ENCODE measurements at regions not wholly inside any gene's neighbourhood (a gene's known extent, or its start where the extent isn't known, plus 50 kb on each side); places are given as distances from the start of the nearest gene placed in this dataset.

DNA sequence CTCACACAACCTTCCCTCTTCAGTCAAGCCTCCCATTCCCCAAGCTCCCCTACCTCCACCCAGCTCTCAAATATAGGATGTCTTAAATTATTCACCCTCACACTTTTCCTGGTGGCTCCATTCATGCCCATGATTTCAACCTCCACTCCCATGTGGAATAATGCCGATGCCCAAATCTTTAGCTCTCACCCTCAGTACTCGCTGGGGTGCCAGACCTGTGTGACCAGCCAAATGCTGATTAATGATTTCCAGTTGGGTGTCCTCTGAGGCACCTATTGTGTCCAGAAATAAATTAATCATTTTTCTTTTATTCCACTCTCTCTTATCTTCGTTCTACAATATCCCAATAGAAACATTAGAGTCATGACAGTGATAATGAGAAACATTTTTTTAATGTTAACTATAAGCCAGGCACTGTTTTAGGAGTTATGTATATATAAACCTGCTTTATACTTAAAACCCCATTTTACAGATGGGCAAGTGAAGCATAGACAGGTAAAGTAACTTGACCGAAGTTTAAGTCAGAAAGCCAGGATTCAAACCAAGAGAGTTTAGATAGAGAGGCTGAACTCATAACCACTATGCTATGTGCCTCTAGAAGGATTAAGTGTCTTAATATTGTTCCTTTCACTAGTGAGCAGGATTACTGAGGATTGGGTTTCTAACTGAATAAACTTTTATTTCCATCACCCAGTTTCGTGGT lies 209.7 kb downstream of the DUSP10 start:
- TF ChIP-seq EZH2 (IDR thresholded peaks at IDR 0.05; ENCODE audit: low read length, unreplicated experiment) = no peak
- TF ChIP-seq EZH2phosphoT487 (IDR thresholded peaks at IDR 0.05; ENCODE audit: borderline replicate concordance, low read length) = no peak

All from PC-3 (cell line).